GM18499 (cell line): ENCODE measurements at regions not wholly inside any gene's neighbourhood (a gene's known extent, or its start where the extent isn't known, plus 50 kb on each side); places are given as distances from the start of the nearest gene placed in this dataset.
"Not testable (repeated sequence)": the region's sequence is repeated elsewhere in the genome, so short reads cannot be mapped to it uniquely, and the experiment has no call there.

Experiments used
- ATAC-seq: cut with Tn5 transposase; IDR thresholded peaks from one replicate; pipeline ENCODE4 v1.9.1; 2021; ENCODE audit warnings: moderate number of reproducible peaks; ENCODE audit not compliant: insufficient read depth, unreplicated experiment

DNA sequence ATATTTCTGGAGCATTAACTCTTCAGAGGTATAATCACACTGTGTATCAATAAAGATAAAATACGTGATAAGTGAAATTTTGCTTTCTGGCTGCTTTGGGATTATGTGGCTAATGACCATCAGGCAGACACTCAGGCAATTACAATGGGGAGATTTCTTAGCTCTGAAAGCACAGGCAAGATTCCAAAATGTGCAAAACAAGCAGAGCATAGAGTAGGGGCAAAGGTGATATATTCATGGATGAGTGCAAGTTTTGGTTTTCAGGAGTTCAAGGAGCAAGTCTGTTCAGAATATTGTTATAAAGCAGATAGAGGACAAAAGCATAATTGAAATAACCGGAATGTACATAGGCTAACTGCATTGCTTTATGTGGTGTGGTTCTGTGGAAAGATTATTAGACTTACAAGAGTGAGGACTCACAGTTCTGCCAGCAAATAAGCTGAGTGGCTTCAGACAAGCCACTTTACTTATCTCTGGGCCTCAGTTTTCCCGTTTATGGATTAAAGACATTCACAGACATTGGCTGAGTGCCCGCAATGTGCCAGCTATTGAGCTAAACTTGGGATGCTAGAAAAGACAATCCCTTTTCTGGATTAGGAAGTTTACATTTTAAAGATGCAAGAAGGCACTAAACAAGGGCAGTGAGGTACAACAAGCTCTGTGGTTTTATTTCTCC, 945.6 kb upstream of the ARRDC3 start:
- no peak for ATAC-seq

DNA sequence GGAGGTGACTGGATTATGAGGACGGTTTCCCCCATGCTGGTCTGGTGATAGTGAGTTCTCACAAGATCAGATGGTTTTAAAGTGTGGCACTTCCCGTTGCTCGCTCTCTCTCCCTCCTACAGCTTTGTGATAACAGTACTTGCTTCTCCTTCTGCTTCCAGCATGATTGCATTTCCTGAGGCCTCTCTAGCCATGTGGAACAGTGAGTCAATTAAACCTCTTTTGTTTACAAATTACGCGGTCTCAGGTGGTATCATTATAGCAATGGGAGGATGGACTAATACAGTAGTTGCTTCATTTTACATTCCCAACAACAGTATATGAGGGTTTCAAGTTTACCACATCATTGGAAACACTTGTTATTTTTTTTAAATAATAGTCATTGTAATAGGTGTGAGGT, 937.3 kb upstream of the ARRDC3 start:
- ATAC-seq, result no peak

GRCh38 chr5:92313385-92313784, 930.3 kb upstream of the ARRDC3 start:
- ATAC-seq, result no peak

GRCh38 chr5:92309336-92309991, 926.3 kb upstream of the ARRDC3 start:
- ATAC-seq, result peak; percentile 53

- no peak for ATAC-seq
Measured at GRCh38 chr5:92308679-92309078, 925.6 kb upstream of the ARRDC3 start.

DNA sequence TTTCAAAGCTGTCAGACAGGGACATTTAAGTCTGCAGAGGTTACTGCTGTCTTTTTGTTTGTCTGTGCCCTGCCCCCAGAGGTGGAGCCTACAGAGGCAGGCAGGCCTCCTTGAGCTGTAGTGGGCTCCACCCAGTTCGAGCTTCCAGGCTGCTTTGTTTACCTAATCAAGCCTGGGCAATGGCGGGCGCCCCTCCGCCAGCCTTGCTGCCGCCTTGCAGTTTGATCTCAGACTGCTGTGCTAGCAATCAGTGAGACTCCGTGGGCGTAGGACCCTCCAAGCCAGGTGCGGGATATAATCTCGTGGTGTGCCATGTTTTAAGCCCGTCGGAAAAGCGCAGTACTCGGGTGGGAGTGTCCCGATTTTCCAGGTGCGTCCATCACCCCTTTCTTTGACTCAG, 919.2 kb upstream of the ARRDC3 start:
- not testable (repeated sequence) for ATAC-seq

DNA sequence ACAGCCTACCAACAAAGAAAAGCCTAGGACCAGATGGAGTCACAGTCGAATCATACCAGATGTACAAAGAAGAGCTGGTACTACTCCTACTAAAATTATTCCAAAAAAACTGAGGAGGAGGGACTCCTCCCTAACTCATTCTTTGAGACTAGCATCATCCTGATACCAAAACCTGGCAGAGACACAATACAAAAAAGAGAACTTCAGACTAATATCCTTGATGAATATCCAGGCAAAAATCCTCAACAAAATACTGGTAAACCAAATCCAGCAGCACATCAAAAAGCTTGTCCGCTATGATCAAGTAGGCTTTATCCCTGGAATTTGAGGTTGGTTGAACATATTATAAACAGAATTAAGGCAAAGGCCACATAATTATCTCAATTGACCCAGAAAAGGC, 900.4 kb upstream of the ARRDC3 start:
- ATAC-seq, result no peak

DNA sequence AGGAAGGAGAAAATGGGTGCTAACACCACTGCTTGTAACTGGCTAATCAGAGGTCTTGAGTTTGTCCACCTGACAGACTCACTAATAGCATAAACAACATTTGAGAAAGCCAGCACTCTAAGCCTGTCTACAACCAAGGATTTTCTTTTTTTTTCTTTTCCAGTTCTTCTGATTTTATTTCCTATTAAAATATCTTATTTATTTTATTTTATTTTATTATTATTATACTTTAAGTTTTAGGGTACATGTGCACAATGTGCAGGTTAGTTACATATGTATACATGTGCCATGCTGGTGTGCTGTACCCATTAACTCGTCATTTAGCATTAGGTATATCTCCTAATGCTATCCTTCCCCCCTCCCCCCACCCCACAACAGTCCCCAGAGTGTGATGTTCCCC, 888.6 kb upstream of the ARRDC3 start:
- not testable (repeated sequence) for ATAC-seq

DNA sequence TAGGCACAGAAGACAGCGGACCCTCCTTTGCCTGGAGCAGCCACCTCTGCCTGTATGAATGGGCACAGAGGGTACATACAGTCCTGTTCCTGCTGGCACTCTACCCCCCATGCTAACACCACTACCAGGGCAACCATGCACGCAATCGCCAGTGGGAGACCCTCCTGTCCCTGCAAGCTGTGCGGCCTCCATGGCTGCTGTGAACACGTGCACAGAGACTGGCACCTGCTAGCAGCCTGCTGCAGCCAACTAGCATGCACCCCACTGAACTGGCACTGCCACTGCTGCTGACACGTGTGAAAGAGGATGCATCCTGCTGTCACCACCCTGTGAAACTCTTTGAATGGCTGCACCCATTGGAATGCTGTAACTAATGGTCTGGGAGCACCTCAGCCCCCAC, 885.2 kb upstream of the ARRDC3 start:
- ATAC-seq, result no peak

GRCh38 chr5:92267830-92268229, 884.7 kb upstream of the ARRDC3 start:
- ATAC-seq, result no peak

DNA sequence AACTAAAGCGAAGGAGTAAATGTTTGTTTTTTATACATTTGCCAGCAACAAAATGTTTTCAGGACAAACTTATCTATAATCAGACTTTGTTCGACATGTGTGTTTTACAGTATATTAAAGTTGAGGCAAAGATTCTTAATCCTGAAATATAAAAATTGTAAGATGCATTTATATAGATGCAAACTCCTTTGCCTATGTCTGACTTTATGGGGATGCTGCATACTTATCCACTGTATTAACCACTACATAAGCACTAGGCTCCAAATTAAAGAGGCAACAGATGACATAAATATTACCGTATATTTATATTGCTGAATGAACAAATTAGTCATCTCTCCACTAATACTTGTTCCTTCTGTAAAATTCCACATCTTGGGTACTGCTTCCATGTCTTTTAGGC, 882.7 kb upstream of the ARRDC3 start:
- ATAC-seq, result no peak

DNA sequence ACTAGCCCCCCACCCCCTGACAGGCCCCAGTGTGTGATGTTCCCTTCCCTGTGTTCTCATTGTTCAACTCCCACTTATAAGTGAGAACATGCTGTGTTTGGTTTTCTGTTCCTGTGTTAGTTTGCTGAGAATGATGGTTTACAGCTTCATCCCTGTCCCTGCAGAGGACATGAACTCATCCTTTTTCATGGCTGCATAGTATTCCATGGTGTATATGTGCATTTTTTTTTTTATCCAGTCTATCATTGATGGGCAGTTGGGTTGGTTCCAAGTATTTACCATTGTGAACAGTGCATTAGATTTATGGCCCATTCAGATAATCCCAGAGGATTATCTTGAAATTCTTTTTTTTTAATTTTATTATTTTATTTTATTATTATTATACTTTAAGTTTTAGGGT, 872.5 kb upstream of the ARRDC3 start:
- ATAC-seq, result not testable (repeated sequence)

DNA sequence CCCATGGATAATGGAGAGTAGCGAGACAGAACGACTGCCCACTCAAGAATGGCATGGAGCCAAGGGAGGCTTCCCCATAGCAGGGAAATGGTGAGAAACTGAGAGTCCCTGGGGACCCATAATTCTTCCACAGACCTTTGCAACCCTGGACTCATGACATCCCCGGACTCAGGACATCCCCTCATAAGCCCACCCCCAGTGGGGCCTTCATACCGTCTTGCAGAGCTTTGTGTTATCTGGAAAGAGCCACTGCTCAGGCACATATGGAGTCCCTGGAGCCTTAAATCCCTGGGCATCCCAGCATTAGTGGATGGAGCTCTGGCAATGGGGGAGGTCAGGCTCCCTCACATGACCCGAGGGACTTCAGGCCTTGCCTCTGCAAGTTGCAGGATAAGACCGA, 865.4 kb upstream of the ARRDC3 start:
- ATAC-seq, result no peak

DNA sequence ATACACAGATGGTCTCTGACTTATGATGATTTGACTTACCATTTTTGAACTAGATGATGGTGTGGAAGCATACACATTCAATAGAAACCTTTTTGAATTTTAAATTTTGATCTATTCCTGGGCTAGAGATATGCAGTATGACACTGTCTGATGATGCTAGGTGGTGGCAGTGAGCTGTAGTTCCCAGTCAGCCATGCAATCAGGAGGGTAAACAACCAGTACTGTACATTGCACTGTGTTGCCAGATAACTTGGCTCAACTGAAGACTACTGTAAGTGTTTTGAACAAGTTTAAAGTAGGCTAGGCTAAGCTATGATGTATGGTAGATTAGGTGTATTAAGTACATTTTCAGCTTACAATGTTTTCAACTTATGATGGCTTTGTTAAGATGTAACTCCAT, 859.1 kb upstream of the ARRDC3 start:
- ATAC-seq, result no peak

- no peak for ATAC-seq
Measured at GRCh38 chr5:92237896-92238295, 854.8 kb upstream of the ARRDC3 start.

GRCh38 chr5:92222449-92222848, 839.3 kb upstream of the ARRDC3 start:
- ATAC-seq, result no peak

GRCh38 chr5:92216852-92217251, 833.7 kb upstream of the ARRDC3 start:
- not testable (repeated sequence) for ATAC-seq

GRCh38 chr5:92215116-92215515, 832.0 kb upstream of the ARRDC3 start:
- ATAC-seq, result no peak

GRCh38 chr5:92208265-92208664, 825.1 kb upstream of the ARRDC3 start:
- no peak for ATAC-seq

- no peak for ATAC-seq
Measured at GRCh38 chr5:92207151-92207550, 824.0 kb upstream of the ARRDC3 start.

DNA sequence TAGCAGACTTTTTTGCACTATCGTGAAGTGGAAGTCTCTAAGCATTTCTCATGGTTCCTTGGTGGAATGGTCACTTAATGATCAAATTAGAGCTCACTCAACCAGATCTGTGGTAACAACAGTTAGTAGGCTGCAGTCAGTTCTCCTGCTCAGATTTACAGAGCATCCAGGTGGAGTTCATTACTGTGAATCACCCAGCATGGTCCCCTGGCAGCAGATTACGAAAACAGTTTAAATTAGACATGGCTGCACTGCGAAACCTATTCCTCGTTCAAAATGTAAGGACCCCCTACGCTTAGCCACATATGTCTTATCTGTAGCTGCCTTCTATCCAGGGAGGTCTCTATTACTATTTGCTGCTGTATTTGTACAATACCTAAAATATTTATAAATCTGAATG, 823.6 kb upstream of the ARRDC3 start:
- ATAC-seq, result no peak

DNA sequence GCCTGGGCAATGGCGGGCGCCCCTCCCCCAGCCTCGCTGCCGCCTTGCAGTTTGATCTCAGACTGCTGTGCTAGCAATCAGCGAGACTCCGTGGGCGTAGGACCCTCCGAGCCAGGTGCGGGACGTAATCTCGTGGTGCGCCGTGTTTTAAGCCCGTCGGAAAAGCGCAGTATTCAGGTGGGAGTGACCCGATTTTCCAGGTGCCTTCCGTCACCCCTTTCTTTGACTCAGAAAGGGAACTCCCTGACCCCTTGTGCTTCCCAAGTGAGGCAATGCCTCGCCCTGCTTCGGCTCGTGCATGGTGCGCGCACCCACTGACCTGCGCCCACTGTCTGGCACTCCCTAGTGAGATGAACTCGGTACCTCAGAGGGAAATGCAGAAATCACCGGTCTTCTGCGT, 815.9 kb upstream of the ARRDC3 start:
- not testable (repeated sequence) for ATAC-seq
